ENCODE measurements at regions not wholly inside any gene's neighbourhood (a gene's known extent, or its start where the extent isn't known, plus 50 kb on each side); places are given as distances from the start of the nearest gene placed in this dataset.
"Not testable (repeated sequence)": the region's sequence is repeated elsewhere in the genome, so short reads cannot be mapped to it uniquely, and the experiment has no call there.

- DNase-seq (ENCODE audit: low spot score in 2 of 2, unreplicated experiment in 2 of 2) = no peak
- H3K36me3 Mint-ChIP-seq = no peaks in the 10 kb centered on the region
- H3K27ac Mint-ChIP-seq = no peak overlapping the region
- no peak for TF ChIP-seq CTCF (IDR thresholded peaks at IDR 0.05; ENCODE audit: unreplicated experiment)
- H3K27me3 Mint-ChIP-seq (ENCODE audit: low read depth) = no peaks in the 10 kb centered on the region
- no peak overlapping the region for H3K4me3 Mint-ChIP-seq
- peaks cover 37% of the 10 kb centered on the region for H3K4me1 Mint-ChIP-seq
- no peaks in the 10 kb centered on the region for H3K9me3 Mint-ChIP-seq
Measured at GRCh38 chr6:109912952-109913351, 65.2 kb upstream of the GPR6 start.

DNA sequence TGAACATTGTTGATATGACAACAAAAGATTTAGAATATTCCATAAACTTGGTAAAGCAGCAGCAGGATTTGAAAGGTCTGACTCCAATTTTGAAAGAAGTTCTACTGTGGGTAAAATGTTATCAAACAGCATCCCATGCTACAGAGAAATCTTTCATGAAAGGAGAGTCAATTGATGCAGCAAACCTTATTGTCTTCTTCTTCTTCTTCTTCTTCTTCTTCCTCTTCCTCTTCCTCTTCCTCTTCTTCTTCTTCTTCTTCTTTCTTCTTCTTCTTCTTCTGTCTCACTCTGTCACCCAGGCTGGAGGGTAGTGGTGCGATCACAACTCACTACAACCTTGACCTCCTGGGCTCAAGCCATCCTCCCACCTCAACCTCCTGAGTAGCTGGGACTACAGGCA is 62.4 kb upstream of the GPR6 start:
- H3K4me1 Mint-ChIP-seq = peaks cover 29% of the 10 kb centered on the region
- H3K27me3 Mint-ChIP-seq (ENCODE audit: low read depth); H3K36me3 Mint-ChIP-seq; DNase-seq (ENCODE audit: low spot score in 2 of 2, unreplicated experiment in 2 of 2); H3K27ac Mint-ChIP-seq; H3K4me3 Mint-ChIP-seq; H3K9me3 Mint-ChIP-seq: not testable (repeated sequence)

DNA sequence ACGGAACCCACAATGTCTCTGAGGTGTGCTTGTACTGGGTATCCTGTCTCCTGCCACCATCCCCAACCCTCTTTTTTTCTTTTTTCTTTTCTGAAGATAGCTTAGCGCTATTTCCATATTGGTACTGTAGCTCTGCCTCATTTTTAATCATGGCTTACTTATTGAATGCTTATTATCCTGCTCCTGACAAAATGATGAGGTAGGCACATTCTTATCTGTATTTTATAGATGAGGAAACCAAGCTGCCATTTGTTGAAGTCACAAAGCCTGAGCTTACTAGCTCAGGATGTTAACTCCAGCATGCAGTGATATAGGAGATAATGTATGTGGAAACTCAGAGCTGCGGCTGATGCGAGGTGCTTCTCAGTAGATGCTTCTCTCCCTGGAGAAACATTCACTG is 61.4 kb upstream of the GPR6 start:
- DNase-seq (ENCODE audit: low spot score in 2 of 2, unreplicated experiment in 2 of 2) = no peak
- Mint-ChIP-seq H3K36me3 (no peaks in the 10 kb centered on the region), H3K4me3 (no peak overlapping the region), H3K4me1 (peaks cover 22% of the 10 kb centered on the region), H3K27me3 (ENCODE audit: low read depth) (no peaks in the 10 kb centered on the region), H3K27ac (no peak overlapping the region), H3K9me3 (no peaks in the 10 kb centered on the region)
- no peak for TF ChIP-seq CTCF (IDR thresholded peaks at IDR 0.05; ENCODE audit: unreplicated experiment)

DNA sequence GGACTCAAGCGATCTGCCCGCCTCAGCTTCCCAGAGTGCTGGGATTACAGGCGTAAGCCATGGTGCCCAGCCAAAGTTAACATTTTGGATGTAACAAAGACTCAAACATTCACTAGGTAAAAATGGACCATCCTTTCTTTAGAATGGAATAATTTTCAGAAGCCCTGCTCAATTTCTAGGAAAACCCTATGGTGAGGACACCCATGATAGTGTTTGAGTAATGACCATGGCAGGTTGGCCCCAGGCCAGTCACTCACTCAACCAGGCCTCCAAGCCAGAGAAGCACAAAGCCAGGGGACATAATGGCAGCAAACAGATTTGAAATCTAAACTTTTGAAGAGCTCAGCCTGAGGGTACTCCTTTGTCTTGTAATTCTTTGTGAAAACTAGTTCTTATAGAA is 59.9 kb upstream of the GPR6 start:
- no peaks in the 10 kb centered on the region for H3K9me3 Mint-ChIP-seq
- no peaks in the 10 kb centered on the region for H3K36me3 Mint-ChIP-seq
- no peak for TF ChIP-seq CTCF (IDR thresholded peaks at IDR 0.05; ENCODE audit: unreplicated experiment)
- H3K4me3 Mint-ChIP-seq = no peak overlapping the region
- H3K27ac Mint-ChIP-seq = no peak overlapping the region
- H3K4me1 Mint-ChIP-seq = peaks cover 7% of the 10 kb centered on the region
- no peak for DNase-seq (ENCODE audit: low spot score in 2 of 2, unreplicated experiment in 2 of 2)
- H3K27me3 Mint-ChIP-seq (ENCODE audit: low read depth) = peaks cover 3% of the 10 kb centered on the region

DNA sequence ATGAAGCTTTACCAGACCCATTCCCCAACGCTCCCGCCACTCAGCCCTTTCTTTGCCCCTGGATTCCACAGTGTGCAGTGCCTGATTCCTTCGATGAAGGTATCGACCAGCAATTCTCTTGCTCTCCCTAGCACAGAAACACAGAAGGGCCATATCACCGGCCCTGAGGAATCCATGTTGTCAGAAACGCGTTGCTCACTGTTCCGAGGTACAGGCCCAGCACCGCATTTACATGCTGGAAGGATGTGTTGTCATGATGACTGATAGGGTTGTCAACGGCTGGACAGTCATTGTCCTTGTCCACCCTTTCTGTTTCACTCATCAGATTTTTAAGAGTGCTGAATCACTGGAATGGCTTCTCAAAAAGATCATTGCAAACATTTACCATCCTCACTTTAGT is 57.2 kb upstream of the GPR6 start:
- Mint-ChIP-seq H3K4me3 (no peak overlapping the region), H3K36me3 (no peaks in the 10 kb centered on the region), H3K27me3 (ENCODE audit: low read depth) (peaks cover 3% of the 10 kb centered on the region), H3K27ac (no peak overlapping the region), H3K9me3 (no peaks in the 10 kb centered on the region), H3K4me1 (peaks cover 18% of the 10 kb centered on the region)
- DNase-seq (ENCODE audit: low spot score in 2 of 2, unreplicated experiment in 2 of 2) = no peak
- TF ChIP-seq CTCF (IDR thresholded peaks at IDR 0.05; ENCODE audit: unreplicated experiment) = no peak

DNA sequence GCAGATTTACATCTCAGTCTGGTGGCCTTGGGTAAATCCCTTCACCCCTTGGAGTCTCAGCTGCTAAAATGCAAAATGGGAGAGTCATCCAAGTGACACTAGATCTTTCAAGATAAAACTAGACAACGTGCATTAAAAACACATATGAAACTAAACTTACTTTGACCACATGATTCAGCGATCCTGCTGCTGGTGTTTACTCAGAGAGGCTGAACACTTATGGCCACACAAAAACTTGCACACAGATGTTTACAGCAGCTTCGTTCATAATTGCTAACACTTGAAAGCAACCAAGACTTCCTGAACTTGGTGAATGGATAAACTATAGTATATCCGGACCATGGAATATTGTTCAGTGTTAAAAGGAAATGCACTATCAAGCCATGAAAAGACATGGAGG is 55.3 kb upstream of the GPR6 start:
- no peak for TF ChIP-seq CTCF (IDR thresholded peaks at IDR 0.05; ENCODE audit: unreplicated experiment)
- DNase-seq (ENCODE audit: low spot score in 2 of 2, unreplicated experiment in 2 of 2) = no peak
- Mint-ChIP-seq H3K9me3 (no peaks in the 10 kb centered on the region), H3K36me3 (no peaks in the 10 kb centered on the region), H3K4me1 (peaks cover 21% of the 10 kb centered on the region), H3K27ac (no peak overlapping the region), H3K27me3 (ENCODE audit: low read depth) (peaks cover 5% of the 10 kb centered on the region), H3K4me3 (no peak overlapping the region)
